ENCODE measurements at regions not wholly inside any gene's neighbourhood (a gene's known extent, or its start where the extent isn't known, plus 50 kb on each side); places are given as distances from the start of the nearest gene placed in this dataset.

DNA sequence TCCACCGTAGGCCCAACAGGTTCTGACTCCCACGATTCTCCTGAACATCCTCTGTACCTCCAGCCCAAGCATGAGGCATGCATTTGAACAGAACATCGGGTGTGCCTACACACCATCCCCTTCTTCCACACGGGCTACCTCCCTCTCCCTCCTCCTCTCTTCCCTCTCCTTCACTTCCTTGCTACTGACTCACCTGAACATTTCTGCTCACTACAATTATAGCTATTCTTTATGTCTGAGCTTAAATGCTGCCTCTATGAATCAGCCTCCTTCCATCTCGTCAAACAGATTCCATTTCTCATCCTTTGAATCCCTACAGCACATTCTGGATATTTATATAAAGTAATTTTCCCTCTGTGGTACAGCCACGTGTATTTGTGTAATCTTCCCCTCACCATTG lies 71.4 kb upstream of the MYLIP start:
- TF ChIP-seq POLR2A (IDR thresholded peaks at IDR 0.05; ENCODE audit: low read length) (no peak), GATA1 (IDR thresholded peaks at IDR 0.05; ENCODE audit: low read depth, low read length) (no peak)
